GM12878 (cell line): ENCODE measurements at regions not wholly inside any gene's neighbourhood (a gene's known extent, or its start where the extent isn't known, plus 50 kb on each side); places are given as distances from the start of the nearest gene placed in this dataset.

Experiments
- CHD2 ChIP-seq: IDR thresholded peaks from 2 replicates; pipeline ENCODE4 v1.6.1; 2011; ENCODE audit warnings: low read depth, low read length, improper control_type of control experiment, borderline replicate concordance
- EZH2 ChIP-seq: IDR thresholded peaks from 2 replicates; pipeline ENCODE4 v1.6.1; 2012; ENCODE audit warnings: low read depth, mild to moderate bottlenecking, control low read depth, inconsistent platforms, low read length, borderline replicate concordance; ENCODE audit not compliant: control insufficient read depth
- FOS ChIP-seq: IDR thresholded peaks from 3 replicates; pipeline ENCODE4 v1.6.1; 2011; ENCODE audit warnings: borderline replicate concordance; ENCODE audit not compliant: insufficient read length; ENCODE audit errors: extremely low read depth
- FOXM1 ChIP-seq: IDR thresholded peaks from 2 replicates; pipeline ENCODE4 v1.6.1; 2012; ENCODE audit warnings: low read depth, mild to moderate bottlenecking, inconsistent platforms, low read length, moderate library complexity
- MXI1 ChIP-seq: fragments of 150-350 bp; IDR thresholded peaks from 2 replicates; pipeline ENCODE4 v1.6.1; 2011; ENCODE audit warnings: low read depth, mild to moderate bottlenecking, inconsistent platforms, low read length, improper control_type of control experiment
- NRF1 ChIP-seq: conservative IDR thresholded peaks from 2 replicates; pipeline ENCODE4 v1.6.1; 2011; ENCODE audit warnings: mild to moderate bottlenecking, low read depth, low read length, improper control_type of control experiment
- ZNF274 ChIP-seq: IDR thresholded peaks from one replicate; pipeline ENCODE4 v1.8.0; 2011; ENCODE audit not compliant: insufficient read length, insufficient read depth
- TF ChIP-seq, protein P1 (sequence below), 3 experiments: IDR thresholded peaks in 2 of 3; conservative IDR thresholded peaks in 1 of 3; 2 replicates each; pipeline ENCODE4 v1.5.1; 2011; ENCODE audit warnings: low read depth in 3 of 3, low read length in 3 of 3, mild to moderate bottlenecking in 3 of 3, control low read depth in 2 of 3, moderate library complexity in 2 of 3, inconsistent platforms in 1 of 3, mixed read lengths in 1 of 3; ENCODE audit not compliant: control insufficient read depth in 2 of 3, insufficient read depth in 1 of 3; ENCODE audit errors: extremely low read depth in 1 of 3
- TF ChIP-seq, protein P2 (sequence below): IDR thresholded peaks from 2 replicates; pipeline ENCODE4 v1.6.1; 2012; ENCODE audit warnings: low read depth, low read length, improper control_type of control experiment

DNA sequence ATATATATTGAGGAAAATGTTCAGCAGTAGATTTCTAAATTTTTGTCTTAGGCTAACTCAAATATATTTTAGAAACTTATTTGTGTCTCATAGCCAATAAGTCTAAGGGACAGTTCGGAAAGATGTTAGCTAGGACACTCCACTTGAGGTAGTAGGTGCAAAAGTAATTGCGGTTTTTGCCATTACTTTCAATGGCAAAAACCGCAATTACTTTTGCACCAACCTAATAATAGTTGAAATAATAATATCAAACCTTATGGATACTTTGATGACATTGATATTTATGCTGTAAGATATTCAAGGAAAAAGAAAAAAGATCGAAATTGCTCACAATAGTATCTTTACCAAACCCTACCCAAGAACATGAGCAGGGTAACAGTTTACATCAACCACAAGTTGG, 555.5 kb upstream of the ST8SIA4 start:
- TF ChIP-seq FOS (no peak), FOXM1 (no peak), NRF1 (no peak), MXI1 (no peak), CHD2 (no peak), ZNF274 (no peak), EZH2 (no peak)
- TF ChIP-seq, protein P1, sequence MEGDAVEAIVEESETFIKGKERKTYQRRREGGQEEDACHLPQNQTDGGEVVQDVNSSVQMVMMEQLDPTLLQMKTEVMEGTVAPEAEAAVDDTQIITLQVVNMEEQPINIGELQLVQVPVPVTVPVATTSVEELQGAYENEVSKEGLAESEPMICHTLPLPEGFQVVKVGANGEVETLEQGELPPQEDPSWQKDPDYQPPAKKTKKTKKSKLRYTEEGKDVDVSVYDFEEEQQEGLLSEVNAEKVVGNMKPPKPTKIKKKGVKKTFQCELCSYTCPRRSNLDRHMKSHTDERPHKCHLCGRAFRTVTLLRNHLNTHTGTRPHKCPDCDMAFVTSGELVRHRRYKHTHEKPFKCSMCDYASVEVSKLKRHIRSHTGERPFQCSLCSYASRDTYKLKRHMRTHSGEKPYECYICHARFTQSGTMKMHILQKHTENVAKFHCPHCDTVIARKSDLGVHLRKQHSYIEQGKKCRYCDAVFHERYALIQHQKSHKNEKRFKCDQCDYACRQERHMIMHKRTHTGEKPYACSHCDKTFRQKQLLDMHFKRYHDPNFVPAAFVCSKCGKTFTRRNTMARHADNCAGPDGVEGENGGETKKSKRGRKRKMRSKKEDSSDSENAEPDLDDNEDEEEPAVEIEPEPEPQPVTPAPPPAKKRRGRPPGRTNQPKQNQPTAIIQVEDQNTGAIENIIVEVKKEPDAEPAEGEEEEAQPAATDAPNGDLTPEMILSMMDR (IDR thresholded peaks at IDR 0.05 in 2 of 3, conservative IDR thresholded peaks at IDR 0.05 in 1 of 3; ENCODE audit: control insufficient read depth in 2 of 3, extremely low read depth in 1 of 3, insufficient read depth in 1 of 3, low read depth in 3 of 3, low read length in 3 of 3) = no peak
- TF ChIP-seq, protein P2, sequence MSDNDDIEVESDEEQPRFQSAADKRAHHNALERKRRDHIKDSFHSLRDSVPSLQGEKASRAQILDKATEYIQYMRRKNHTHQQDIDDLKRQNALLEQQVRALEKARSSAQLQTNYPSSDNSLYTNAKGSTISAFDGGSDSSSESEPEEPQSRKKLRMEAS = no peak
